SH-SY5Y (cell line): ENCODE measurements at regions not wholly inside any gene's neighbourhood (a gene's known extent, or its start where the extent isn't known, plus 50 kb on each side); places are given as distances from the start of the nearest gene placed in this dataset.

Experiments
- GATA2 ChIP-seq: IDR thresholded peaks from 2 replicates; pipeline ENCODE4 v1.6.1; 2011; ENCODE audit warnings: mild to moderate bottlenecking, low read depth, low read length
- GATA3 ChIP-seq: IDR thresholded peaks from 2 replicates; pipeline ENCODE4 v1.6.1; 2011; ENCODE audit warnings: low read depth, mild to moderate bottlenecking, low read length, moderate library complexity

DNA sequence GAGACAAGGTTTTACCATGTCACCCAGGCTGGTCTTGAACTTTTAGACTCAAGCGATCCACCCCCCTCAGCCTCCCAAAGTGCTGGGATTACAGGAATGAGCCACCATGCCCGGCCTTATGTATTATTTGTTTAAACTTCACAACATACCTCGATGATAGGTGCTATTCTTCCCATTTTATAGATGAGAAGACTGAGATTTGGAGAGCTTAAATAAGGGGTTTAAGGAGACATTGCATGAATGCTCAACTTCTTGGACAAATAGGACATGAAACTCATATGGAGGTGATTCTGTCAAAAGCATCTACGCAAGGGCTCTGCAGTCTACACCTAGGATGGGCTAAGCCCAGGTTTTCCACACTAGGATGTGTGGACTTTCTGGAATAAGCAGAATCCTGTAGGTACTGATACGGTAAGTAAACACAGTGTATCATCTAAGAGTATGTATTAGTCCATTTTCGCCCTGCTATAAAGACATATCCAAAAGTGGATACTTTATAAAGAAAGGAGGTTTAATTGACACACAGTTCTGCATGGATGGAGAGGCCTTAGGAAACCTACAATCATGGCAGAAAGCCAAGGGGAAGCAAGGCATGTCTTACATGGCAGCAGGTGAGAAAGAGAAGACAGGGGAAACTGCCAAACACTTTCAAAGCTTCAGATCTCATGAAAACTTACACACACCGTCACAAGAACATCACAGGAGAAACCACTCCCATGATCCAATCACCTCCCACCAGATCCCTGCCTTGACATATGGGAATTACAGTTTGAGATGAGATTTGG lies 62.8 kb upstream of the CAPRIN1 start:
- TF ChIP-seq GATA2 (no peak), GATA3 (no peak)
